Neural cell (in vitro differentiated cells): ENCODE measurements at regions not wholly inside any gene's neighbourhood (a gene's known extent, or its start where the extent isn't known, plus 50 kb on each side); places are given as distances from the start of the nearest gene placed in this dataset.

Experiments
- REST ChIP-seq: IDR thresholded peaks from 2 replicates; pipeline ENCODE4 v1.6.1; 2012; ENCODE audit warnings: borderline replicate concordance
- TF ChIP-seq, protein P1 (sequence below): fragments of 450-650 bp; IDR thresholded peaks from 2 replicates; pipeline ENCODE4 v1.5.1; 2014; ENCODE audit warnings: antibody characterized with exemption, mild to moderate bottlenecking, moderate library complexity; ENCODE audit not compliant: poor library complexity, severe bottlenecking

- no peak for TF ChIP-seq REST
- TF ChIP-seq, protein P1, sequence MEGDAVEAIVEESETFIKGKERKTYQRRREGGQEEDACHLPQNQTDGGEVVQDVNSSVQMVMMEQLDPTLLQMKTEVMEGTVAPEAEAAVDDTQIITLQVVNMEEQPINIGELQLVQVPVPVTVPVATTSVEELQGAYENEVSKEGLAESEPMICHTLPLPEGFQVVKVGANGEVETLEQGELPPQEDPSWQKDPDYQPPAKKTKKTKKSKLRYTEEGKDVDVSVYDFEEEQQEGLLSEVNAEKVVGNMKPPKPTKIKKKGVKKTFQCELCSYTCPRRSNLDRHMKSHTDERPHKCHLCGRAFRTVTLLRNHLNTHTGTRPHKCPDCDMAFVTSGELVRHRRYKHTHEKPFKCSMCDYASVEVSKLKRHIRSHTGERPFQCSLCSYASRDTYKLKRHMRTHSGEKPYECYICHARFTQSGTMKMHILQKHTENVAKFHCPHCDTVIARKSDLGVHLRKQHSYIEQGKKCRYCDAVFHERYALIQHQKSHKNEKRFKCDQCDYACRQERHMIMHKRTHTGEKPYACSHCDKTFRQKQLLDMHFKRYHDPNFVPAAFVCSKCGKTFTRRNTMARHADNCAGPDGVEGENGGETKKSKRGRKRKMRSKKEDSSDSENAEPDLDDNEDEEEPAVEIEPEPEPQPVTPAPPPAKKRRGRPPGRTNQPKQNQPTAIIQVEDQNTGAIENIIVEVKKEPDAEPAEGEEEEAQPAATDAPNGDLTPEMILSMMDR = no peak
These were observed 552.3 kb downstream of the EFNA5 start for GRCh38 chr5:107118184-107119019.
